ENCODE measurements at regions not wholly inside any gene's neighbourhood (a gene's known extent, or its start where the extent isn't known, plus 50 kb on each side); places are given as distances from the start of the nearest gene placed in this dataset.

- DNase-seq = no peak
Measured at GRCh38 chr5:113804943-113805342, 291.4 kb downstream of the YTHDC2 start.

DNA sequence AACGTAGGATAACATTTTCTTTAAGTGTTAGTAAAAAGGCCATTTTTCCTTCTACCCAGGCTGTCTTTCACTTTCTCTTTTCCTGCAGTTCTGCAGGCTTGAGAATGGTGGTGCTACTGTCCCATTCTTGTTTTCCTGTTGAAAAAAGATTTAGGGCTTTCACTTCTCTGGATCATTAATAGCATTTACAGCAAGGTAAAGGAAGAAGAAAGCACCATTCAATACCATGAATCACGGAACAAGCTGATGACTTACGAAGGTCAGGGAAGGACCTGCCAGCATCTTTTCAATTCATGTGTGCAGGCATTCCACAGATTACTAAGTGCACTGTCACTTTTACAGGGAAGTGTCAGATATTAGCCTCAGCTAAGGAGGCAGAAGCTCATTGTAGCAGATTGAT is 292.8 kb downstream of the YTHDC2 start:
- DNase-seq = no peak

- no peak for DNase-seq
Measured at GRCh38 chr5:113806904-113807303, 293.4 kb downstream of the YTHDC2 start.

- DNase-seq = no peak
Measured at GRCh38 chr5:113807427-113807991, 294.0 kb downstream of the YTHDC2 start.

- no peak for DNase-seq
Measured at GRCh38 chr5:113808956-113809355, 295.5 kb downstream of the YTHDC2 start.

DNA sequence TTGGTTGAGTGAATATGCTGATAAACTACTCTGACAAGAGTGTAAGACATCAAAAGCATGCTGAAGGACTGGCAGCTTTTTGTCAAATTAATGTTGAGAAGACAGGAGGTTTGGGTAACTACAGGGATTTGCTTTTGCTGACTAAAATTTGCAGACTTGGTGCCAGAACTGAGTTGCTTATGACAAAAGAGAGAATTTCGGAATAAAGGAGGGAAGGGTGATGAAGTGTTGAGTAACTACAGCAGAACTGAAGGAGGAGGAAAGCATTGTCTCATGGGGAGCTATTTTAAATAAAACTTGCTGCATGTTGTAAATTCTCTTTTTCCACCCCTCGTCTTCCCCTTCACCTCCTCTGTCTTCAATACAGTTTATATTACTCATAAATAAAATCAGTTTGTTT is 296.1 kb downstream of the YTHDC2 start:
- no peak for DNase-seq

DNA sequence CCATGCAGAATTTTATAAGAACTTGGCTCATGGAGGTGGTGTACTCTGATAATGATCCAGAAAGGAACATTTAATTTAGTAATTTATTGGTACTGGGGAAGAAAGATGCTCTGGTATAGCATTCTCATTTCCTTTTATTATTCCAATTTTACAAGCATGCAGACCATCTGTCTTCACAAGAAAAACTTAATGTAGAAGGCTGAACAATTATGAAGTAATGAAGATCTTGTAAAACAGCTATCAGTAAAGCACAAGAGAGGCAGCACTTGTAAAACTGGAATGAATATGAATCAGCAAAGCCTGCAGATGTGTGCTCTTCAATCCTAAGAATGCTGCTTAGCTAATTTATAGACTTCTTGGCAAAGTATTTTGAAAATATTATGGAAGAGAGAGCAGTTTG is 300.0 kb downstream of the YTHDC2 start:
- no peak for DNase-seq

DNA sequence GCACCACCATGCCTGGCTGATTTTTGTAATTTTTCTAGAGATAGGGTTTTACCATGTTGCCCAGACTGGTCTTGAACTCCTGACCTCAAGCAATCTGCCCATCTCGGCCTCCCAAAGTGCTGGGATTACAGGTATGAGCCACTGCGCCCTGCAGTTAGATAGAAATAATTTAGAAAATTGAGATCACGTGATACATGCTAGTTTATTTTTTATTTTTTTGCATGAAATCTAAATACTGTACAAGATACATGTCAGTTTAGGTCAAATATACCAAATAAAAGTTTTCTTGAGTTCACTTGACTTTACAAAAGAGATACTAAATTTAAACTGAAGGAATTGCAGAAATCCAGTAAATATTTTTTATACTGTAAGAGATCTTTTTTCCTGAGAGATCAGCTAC is 304.2 kb downstream of the YTHDC2 start:
- no peak for DNase-seq

GRCh38 chr5:113823696-113824095 is 310.2 kb downstream of the YTHDC2 start:
- no peak for DNase-seq

- DNase-seq = no peak
Measured at GRCh38 chr5:113824307-113824706, 310.8 kb downstream of the YTHDC2 start.

GRCh38 chr5:113825176-113825575 is 311.7 kb downstream of the YTHDC2 start:
- no peak for DNase-seq

DNA sequence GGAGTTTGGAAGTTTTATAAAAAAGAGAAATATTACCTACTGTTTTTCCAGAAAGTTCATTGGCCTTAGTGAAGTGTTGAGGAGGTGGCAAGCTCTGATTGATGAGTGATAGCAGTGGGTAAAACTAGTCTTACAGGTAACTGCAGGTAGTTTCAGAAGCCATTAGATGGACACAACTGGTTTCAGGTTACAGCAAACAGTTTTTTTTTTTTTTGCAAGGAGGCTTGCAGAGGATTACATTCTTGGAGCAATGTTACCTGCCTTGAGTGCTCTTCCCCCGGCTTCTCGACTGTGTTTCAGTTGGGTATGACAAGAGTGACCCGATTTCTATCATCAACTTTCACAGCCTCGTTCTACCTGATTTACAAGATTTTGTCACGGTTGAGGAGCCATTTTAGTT is 333.4 kb downstream of the YTHDC2 start:
- DNase-seq = no peak

DNA sequence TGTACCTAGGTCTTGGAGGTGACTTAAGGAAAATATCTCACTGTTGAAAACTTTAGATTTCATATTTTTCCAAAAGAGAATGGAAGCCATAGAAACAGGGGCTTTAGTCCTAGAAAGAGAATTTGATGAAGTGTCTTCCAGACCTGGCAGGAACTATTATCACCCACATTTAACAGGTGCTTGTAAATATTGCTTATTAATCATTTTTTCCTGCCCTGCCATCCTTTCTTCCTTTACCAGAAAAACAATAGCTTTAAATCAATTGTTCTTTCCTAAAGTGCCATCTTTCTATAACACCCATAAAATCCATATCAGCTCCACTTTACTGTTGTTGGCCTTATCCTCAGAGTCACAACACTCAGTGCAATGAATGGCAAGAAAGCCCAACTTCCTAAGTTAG is 350.9 kb downstream of the YTHDC2 start:
- DNase-seq = no peak

DNA sequence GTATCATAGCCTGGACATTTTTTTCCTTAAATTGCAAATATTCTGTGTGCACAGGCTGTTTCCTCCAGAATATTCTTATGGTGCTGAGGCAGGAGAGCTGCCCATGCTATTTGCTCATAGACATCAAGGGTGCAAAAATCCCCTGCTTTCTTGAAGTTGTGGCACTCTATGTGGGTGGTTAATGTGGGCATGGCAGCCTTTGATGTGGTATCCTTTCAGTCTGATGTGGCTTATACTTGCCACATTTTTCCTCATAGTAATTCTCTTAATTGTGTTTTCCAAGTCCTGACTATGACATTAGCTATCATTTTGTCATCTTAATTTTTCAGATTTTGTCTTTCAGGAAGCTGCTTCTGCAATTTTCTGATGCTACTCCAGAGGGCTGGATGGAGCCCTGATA is 353.3 kb downstream of the YTHDC2 start:
- no peak for DNase-seq

- no peak for DNase-seq
Measured at GRCh38 chr5:113869611-113870010, 356.1 kb downstream of the YTHDC2 start.

- no peak for DNase-seq
Measured at GRCh38 chr5:113871972-113872371, 358.5 kb downstream of the YTHDC2 start.

- DNase-seq = no peak
Measured at GRCh38 chr5:113875096-113875495, 361.6 kb downstream of the YTHDC2 start.

DNA sequence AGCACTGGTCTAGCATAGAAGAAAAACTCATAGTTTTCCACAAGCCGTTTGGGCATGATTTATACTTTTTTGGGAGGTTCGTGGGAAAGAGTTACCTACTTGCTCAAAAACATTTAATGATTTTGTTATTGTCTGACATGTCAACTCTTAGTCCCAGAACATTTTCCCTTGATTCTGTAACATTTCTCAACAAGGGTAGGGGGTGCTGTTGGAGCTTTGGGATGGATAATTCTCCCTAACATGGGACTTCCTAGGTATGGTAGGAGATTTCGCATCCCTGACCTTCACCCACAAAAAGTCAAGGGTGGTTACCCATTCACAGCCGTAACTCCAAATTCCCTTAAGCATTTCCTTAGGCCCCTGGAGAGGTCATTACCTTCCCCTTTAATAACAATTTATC is 378.0 kb downstream of the YTHDC2 start:
- DNase-seq = no peak

DNA sequence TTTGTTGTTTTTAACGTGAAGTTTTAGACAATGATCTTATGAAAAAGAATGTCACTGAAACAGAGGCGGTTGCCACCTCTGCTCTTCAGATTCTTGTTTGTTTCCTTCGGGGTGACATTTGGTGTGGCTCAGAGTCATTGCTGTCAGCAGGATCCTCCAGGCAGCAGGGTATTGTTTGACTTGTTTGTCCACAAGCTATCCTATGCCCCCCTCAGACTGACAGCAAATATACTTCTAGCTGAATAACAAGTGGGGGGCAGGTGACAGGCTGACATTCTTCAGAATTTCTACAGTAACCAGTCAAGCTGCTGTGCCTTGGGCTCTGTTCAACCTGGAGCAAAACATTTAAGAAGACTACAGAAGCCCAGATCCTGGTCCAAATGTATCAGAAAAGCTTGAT is 383.3 kb downstream of the YTHDC2 start:
- DNase-seq = no peak

DNA sequence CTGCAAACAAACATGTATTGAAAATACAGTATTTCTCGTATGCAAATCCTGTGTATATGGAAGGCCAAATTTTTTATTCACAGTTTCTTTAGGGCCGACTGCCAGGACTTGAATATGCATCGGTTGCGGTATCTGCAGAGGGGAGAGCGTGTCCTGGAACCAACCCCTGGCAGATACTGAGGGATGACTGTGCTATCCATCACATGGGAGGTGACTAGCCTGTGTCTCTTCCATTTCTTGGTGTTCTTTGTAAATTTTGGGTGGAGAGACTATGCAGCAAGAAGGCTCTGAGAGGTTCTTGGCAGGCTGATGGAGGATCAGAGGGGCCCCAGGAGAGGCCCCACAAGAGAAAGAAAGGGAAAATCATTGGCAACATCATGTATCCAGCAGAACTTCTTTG is 384.3 kb downstream of the YTHDC2 start:
- DNase-seq = no peak

- DNase-seq = no peak
Measured at GRCh38 chr5:113900141-113900540, 386.6 kb downstream of the YTHDC2 start.

GRCh38 chr5:113900816-113901215 is 387.3 kb downstream of the YTHDC2 start:
- no peak for DNase-seq

GRCh38 chr5:113901718-113902117 is 388.2 kb downstream of the YTHDC2 start:
- no peak for DNase-seq

- no peak for DNase-seq
Measured at GRCh38 chr5:113902917-113903660, 389.6 kb downstream of the YTHDC2 start.

- DNase-seq = no peak
Measured at GRCh38 chr5:113909782-113910181, 396.3 kb downstream of the YTHDC2 start.

Data from GOT3 (cell line).